ENCODE measurements at regions not wholly inside any gene's neighbourhood (a gene's known extent, or its start where the extent isn't known, plus 50 kb on each side); places are given as distances from the start of the nearest gene placed in this dataset.

- TF ChIP-seq CTCF (IDR thresholded peaks at IDR 0.05) (no peak), POLR2A (IDR thresholded peaks at IDR 0.05) (no peak), POLR2AphosphoS5 (IDR thresholded peaks at IDR 0.05) (no peak)
Measured at GRCh38 chr2:242036653-242036950, 167.1 kb downstream of the RTP5 start.

Measured in suprapubic skin (tissue), 4 donors.